ENCODE measurements at regions not wholly inside any gene's neighbourhood (a gene's known extent, or its start where the extent isn't known, plus 50 kb on each side); places are given as distances from the start of the nearest gene placed in this dataset.

DNA sequence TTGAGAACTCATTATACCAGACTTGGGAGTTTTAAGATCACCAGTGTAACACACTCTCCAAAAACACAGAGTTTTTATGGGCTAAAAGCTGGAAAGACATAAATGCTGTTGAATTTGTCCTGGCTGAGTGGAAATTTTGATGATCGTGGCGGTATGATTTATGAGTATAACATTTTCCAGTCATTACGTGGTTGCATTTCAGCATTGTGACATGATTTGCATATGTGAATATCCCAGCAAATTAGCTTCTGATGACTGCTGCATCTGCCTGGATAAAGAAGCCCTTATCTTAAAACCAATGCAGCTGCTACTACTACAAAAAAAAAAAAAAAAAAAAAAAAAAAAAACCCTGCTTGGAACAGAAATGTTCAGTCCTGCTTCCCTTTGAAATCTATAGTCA lies 850.9 kb downstream of the TFAP2A start:
- TF ChIP-seq POLR2A (IDR thresholded peaks at IDR 0.05; ENCODE audit: low read length) (no peak), GATA1 (IDR thresholded peaks at IDR 0.05; ENCODE audit: low read depth, low read length) (no peak)
